ENCODE measurements at regions not wholly inside any gene's neighbourhood (a gene's known extent, or its start where the extent isn't known, plus 50 kb on each side); places are given as distances from the start of the nearest gene placed in this dataset.

DNA sequence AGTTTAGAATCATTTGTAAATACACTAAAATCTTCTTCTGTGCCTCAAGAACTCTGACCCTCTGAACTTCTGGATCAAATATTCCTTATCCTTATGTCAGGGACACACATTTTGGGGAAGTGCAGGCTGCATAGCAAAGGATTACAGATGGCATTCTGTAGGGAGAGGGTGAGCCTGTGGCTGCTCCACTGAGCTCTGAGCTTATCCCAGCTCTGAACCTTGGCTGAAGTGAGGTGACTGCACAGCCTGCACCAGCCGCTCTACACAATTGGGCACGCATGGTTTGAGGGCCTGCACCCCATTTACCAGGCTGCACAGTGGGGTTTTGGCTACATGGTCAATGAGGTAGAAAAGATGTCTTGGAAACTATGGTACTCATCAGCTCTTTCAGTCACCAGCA lies 251.6 kb downstream of the GALR1 start:
- TF ChIP-seq CTCF (IDR thresholded peaks at IDR 0.05; ENCODE audit: borderline replicate concordance, extremely low read depth, low read length, poor library complexity, severe bottlenecking) (no peak), EZH2 (IDR thresholded peaks at IDR 0.05; ENCODE audit: borderline replicate concordance, low read depth, low read length, severe bottlenecking) (no peak)

Measured in DND-41 (cell line).